DOHH2 (cell line): ENCODE measurements at regions not wholly inside any gene's neighbourhood (a gene's known extent, or its start where the extent isn't known, plus 50 kb on each side); places are given as distances from the start of the nearest gene placed in this dataset.

ENCODE experiments used
- H3F3A ChIP-seq: fragments of 200-600 bp; sonication (generic), shearing (Covaris generic); 2 replicates; pipeline ENCODE4 v1.6.0; 2016; ENCODE audit warnings: antibody characterized with exemption, mild to moderate bottlenecking; ENCODE audit not compliant: control insufficient read depth, insufficient read depth
- H3K27ac ChIP-seq: fragments of 200-600 bp; sonication (generic); 2 replicates; pipeline ENCODE4 v1.5.1; 2014; ENCODE audit warnings: low read depth, mild to moderate bottlenecking, low read length, moderate library complexity
- H3K27me3 ChIP-seq: fragments of 200-600 bp; sonication (generic); 2 replicates; pipeline ENCODE4 v1.6.1; 2014; ENCODE audit warnings: mild to moderate bottlenecking, low read length, mixed read lengths; ENCODE audit not compliant: control insufficient read depth
- H3K36me3 ChIP-seq: fragments of 200-600 bp; sonication (generic); 2 replicates; pipeline ENCODE4 v1.6.1; 2014; ENCODE audit warnings: mild to moderate bottlenecking, low read length, moderate library complexity, mixed read lengths; ENCODE audit not compliant: control insufficient read depth
- H3K4me1 ChIP-seq: fragments of 200-600 bp; sonication (generic); 2 replicates; pipeline ENCODE4 v1.6.1; 2014; ENCODE audit warnings: mild to moderate bottlenecking, low read length, mixed read lengths; ENCODE audit not compliant: control insufficient read depth
- H3K4me2 ChIP-seq: fragments of 200-600 bp; sonication (generic); 2 replicates; pipeline ENCODE4 v1.6.0; 2014; ENCODE audit warnings: mild to moderate bottlenecking, low read length, moderate library complexity
- H3K4me3 ChIP-seq: fragments of 200-600 bp; sonication (generic); 2 replicates; pipeline ENCODE4 v1.5.1; 2014; ENCODE audit warnings: mild to moderate bottlenecking, low read length, mixed read lengths
- H3K79me2 ChIP-seq: fragments of 200-600 bp; sonication (generic); 2 replicates; pipeline ENCODE4 v1.6.1; 2014; ENCODE audit warnings: mild to moderate bottlenecking, low read length, mixed read lengths; ENCODE audit not compliant: control insufficient read depth
- H3K9me2 ChIP-seq: fragments of 200-600 bp; sonication (generic); replicated peaks from 2 replicates; pipeline ENCODE4 v1.6.1; 2014; ENCODE audit warnings: mild to moderate bottlenecking, low read length, mixed read lengths; ENCODE audit not compliant: control insufficient read depth
- H3K9me3 ChIP-seq: fragments of 200-600 bp; sonication (generic); 2 replicates; pipeline ENCODE4 v1.6.1; 2014; ENCODE audit warnings: antibody characterized with exemption, low read length, mixed read lengths; ENCODE audit not compliant: control insufficient read depth, insufficient read depth
- H4K20me1 ChIP-seq: fragments of 200-600 bp; sonication (generic); 2 replicates; pipeline ENCODE4 v1.6.0; 2014; ENCODE audit warnings: low read depth, mild to moderate bottlenecking, antibody characterized with exemption, low read length, moderate library complexity; ENCODE audit not compliant: control insufficient read depth, insufficient read depth
- EZH2phosphoT487 ChIP-seq: fragments of 200-600 bp; sonication (generic); IDR thresholded peaks from 2 replicates; pipeline ENCODE4 v1.6.1; 2017; ENCODE audit warnings: borderline replicate concordance, mild to moderate bottlenecking, antibody characterized with exemption, low read length, moderate library complexity, mixed read lengths
- TF ChIP-seq, protein P1 (sequence below): fragments of 200-600 bp; sonication (generic); IDR thresholded peaks from one replicate; pipeline ENCODE4 v1.5.1; 2014; ENCODE audit warnings: antibody characterized with exemption, mild to moderate bottlenecking, low read depth, low read length; ENCODE audit not compliant: poor library complexity, severe bottlenecking

DNA sequence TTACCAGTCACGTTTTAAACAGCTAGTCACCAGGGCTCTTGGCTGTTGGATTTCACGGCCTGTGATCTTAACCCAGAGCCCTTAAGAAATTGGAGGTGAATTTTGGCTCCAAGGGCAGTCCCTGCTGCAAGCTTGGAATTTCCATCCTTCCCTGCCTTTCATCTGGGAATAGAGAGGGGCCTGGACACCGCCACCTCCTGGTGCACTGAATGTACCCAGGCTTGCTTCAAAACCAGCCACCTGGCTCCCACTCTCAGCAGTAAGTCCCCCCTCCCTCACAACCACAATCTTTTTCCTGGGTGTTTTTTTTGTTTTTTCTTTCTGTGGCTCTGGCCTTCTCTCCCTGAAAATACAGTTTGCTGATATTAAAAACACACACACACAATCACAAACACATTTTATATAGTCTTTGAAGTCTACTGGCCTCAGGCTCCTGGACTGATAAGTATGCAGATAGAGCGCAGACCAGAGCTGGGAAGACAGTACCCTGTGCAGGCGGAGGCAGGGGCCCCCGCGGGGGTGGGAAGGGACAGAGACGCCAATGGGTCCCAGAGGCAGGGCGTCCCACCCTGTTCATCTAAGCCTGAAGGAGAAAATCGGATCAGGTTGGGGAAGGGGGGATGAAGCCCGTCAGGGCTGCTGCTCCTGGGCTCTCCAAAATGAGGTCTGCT, 65.8 kb upstream of the IGSF21 start:
- H3K36me3 ChIP-seq, result no peaks in the 10 kb centered on the region
- H4K20me1 ChIP-seq, result no peaks in the 10 kb centered on the region
- H3K79me2 ChIP-seq, result no peaks in the 10 kb centered on the region
- no peak overlapping the region for H3K4me3 ChIP-seq
- H3F3A ChIP-seq, result no peaks in the 10 kb centered on the region
- no peaks in the 10 kb centered on the region for H3K9me2 ChIP-seq
- H3K27ac ChIP-seq, result no peak overlapping the region
- TF ChIP-seq EZH2phosphoT487, result no peak
- TF ChIP-seq, protein P1, sequence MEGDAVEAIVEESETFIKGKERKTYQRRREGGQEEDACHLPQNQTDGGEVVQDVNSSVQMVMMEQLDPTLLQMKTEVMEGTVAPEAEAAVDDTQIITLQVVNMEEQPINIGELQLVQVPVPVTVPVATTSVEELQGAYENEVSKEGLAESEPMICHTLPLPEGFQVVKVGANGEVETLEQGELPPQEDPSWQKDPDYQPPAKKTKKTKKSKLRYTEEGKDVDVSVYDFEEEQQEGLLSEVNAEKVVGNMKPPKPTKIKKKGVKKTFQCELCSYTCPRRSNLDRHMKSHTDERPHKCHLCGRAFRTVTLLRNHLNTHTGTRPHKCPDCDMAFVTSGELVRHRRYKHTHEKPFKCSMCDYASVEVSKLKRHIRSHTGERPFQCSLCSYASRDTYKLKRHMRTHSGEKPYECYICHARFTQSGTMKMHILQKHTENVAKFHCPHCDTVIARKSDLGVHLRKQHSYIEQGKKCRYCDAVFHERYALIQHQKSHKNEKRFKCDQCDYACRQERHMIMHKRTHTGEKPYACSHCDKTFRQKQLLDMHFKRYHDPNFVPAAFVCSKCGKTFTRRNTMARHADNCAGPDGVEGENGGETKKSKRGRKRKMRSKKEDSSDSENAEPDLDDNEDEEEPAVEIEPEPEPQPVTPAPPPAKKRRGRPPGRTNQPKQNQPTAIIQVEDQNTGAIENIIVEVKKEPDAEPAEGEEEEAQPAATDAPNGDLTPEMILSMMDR, result no peak
- no peaks in the 10 kb centered on the region for H3K9me3 ChIP-seq
- peaks cover 2% of the 10 kb centered on the region; the same call in 1 of the 2 replicates for H3K27me3 ChIP-seq
- no peak overlapping the region for H3K4me2 ChIP-seq
- peaks cover 3% of the 10 kb centered on the region for H3K4me1 ChIP-seq

GRCh38 chr1:18043871-18044270, 63.7 kb upstream of the IGSF21 start:
- H4K20me1 ChIP-seq, result no peaks in the 10 kb centered on the region

GRCh38 chr1:18045203-18045602, 62.4 kb upstream of the IGSF21 start:
- Histone ChIP-seq H3K36me3 (no peaks in the 10 kb centered on the region), H3K9me2 (no peaks in the 10 kb centered on the region; the same call in 1 of the 2 replicates), H4K20me1 (no peaks in the 10 kb centered on the region), H3K4me3 (no peak overlapping the region), H3K79me2 (no peaks in the 10 kb centered on the region), H3F3A (no peaks in the 10 kb centered on the region), H3K27me3 (no peaks in the 10 kb centered on the region), H3K9me3 (peaks cover 2% of the 10 kb centered on the region; the same call in 1 of the 2 replicates), H3K27ac (no peak overlapping the region), H3K4me1 (peaks cover 3% of the 10 kb centered on the region), H3K4me2 (no peak overlapping the region)
- TF ChIP-seq, protein P1, result no peak
- TF ChIP-seq EZH2phosphoT487, result no peak

More at GRCh38 chr1:18043871-18044270, 63.7 kb upstream of the IGSF21 start:
- H3K4me2 ChIP-seq, result no peak overlapping the region
- TF ChIP-seq EZH2phosphoT487, result no peak
- TF ChIP-seq, protein P1, result no peak
- H3K4me3 ChIP-seq, result no peak overlapping the region
- no peaks in the 10 kb centered on the region for H3F3A ChIP-seq
- H3K79me2 ChIP-seq, result no peaks in the 10 kb centered on the region
- no peaks in the 10 kb centered on the region; the same call in 1 of the 2 replicates for H3K9me2 ChIP-seq
- H3K27ac ChIP-seq, result no peak overlapping the region
- H3K9me3 ChIP-seq, result no peaks in the 10 kb centered on the region; the same call in 1 of the 2 replicates
- H3K36me3 ChIP-seq, result no peaks in the 10 kb centered on the region
- H3K4me1 ChIP-seq, result peaks cover 3% of the 10 kb centered on the region
- no peaks in the 10 kb centered on the region for H3K27me3 ChIP-seq
